Prostate gland (tissue), 2 donors: ENCODE measurements at regions not wholly inside any gene's neighbourhood (a gene's known extent, or its start where the extent isn't known, plus 50 kb on each side); places are given as distances from the start of the nearest gene placed in this dataset.

Source experiments
- DNase-seq: peaks from one replicate; pipeline ENCODE4 v3.0.0-alpha.2; 2019; ENCODE audit warnings: low spot score
- H3K27ac ChIP-seq, 2 donors: fragments of 200-600 bp; sonication (generic); 2 replicates each; pipeline ENCODE4 v1.5.1; 2017 to 2019
- H3K27me3 ChIP-seq: fragments of 200-600 bp; sonication (generic); replicated peaks from 2 replicates; pipeline ENCODE4 v1.5.1; 2019; ENCODE audit not compliant: insufficient read depth
- H3K36me3 ChIP-seq, 2 donors: fragments of 200-600 bp; sonication (generic); 1 replicate in 1 of 2; 2 replicates in 1 of 2; pipeline versions ENCODE4 v1.5.1 to v1.8.1; 2017 to 2019
- H3K4me1 ChIP-seq: fragments of 200-600 bp; sonication (generic); replicated peaks from 2 replicates; pipeline ENCODE4 v1.5.1; 2019
- H3K4me3 ChIP-seq, 2 donors: fragments of 200-600 bp; sonication (generic); 2 replicates each; pipeline ENCODE4 v1.5.1; 2017 to 2019
- H3K9me3 ChIP-seq: fragments of 200-600 bp; sonication (generic); 2 replicates; pipeline ENCODE4 v1.5.1; 2017
- CTCF ChIP-seq, 4 experiments: fragments of 200-600 bp in 2 of 4; fragments of 450-650 bp in 2 of 4; sonication (generic) in 2 of 4; IDR thresholded peaks; 1 replicate in 3 of 4; 2 replicates in 1 of 4; pipeline ENCODE4 v1.5.1; 2016 to 2019; ENCODE audit warnings: antibody characterized with exemption in 4 of 4, mild to moderate bottlenecking in 2 of 4, moderate library complexity in 2 of 4
- POLR2A ChIP-seq: fragments of 450-650 bp; IDR thresholded peaks from one replicate; pipeline ENCODE4 v1.6.1; 2016; ENCODE audit warnings: antibody characterized with exemption, mild to moderate bottlenecking
- POLR2AphosphoS5 ChIP-seq: sonication (generic); formaldehyde crosslinking; IDR thresholded peaks from one replicate; pipeline ENCODE4 v1.6.1; 2017; ENCODE audit warnings: antibody characterized with exemption
- WGBS: methylation state at CpG from one replicate; pipeline ENCODE4 v1.1.5; 2018; 5-methylcytosine and 5-hydroxymethylcytosine counted together
- intact Hi-C: fragments of 100-400 bp; cut with DNase I; formaldehyde crosslinking; loops from one replicate; pipeline ENCODE4 v1.14.2; 2022

GRCh38 chr7:84647797-84648757 lies 453.5 kb upstream of the SEMA3A start:
- Histone ChIP-seq H3K9me3 (no peaks in the 10 kb centered on the region), H3K27ac (no peak overlapping the region), H3K27me3 (no peaks in the 10 kb centered on the region), H3K4me1 (no peaks in the 10 kb centered on the region), H3K4me3 (no peak overlapping the region), H3K36me3 (no peaks in the 10 kb centered on the region)
- 85% methylated on average over 2 of the region's 2 CpGs for WGBS
- intact Hi-C loops = no loop called here
- DNase-seq = no peak
- no peak for TF ChIP-seq POLR2A
- no peak for TF ChIP-seq CTCF (IDR thresholded peaks at IDR 0.05)
- no peak for TF ChIP-seq POLR2AphosphoS5

GRCh38 chr7:84642611-84643010 lies 448.0 kb upstream of the SEMA3A start:
- intact Hi-C loops = no loop called here
- Histone ChIP-seq H3K27me3 (no peaks in the 10 kb centered on the region), H3K36me3 (no peaks in the 10 kb centered on the region), H3K9me3 (no peaks in the 10 kb centered on the region), H3K4me1 (no peaks in the 10 kb centered on the region), H3K4me3 (no peak overlapping the region), H3K27ac (no peak overlapping the region)
- no peak for DNase-seq
- WGBS = 88% methylated on average over 3 of the region's 3 CpGs
- TF ChIP-seq POLR2AphosphoS5 (no peak), CTCF (IDR thresholded peaks at IDR 0.05) (no peak), POLR2A (no peak)

GRCh38 chr7:84640637-84641036 lies 446.0 kb upstream of the SEMA3A start:
- Histone ChIP-seq H3K9me3 (no peaks in the 10 kb centered on the region), H3K4me3 (no peak overlapping the region), H3K36me3 (no peaks in the 10 kb centered on the region), H3K27ac (no peak overlapping the region), H3K27me3 (no peaks in the 10 kb centered on the region), H3K4me1 (no peaks in the 10 kb centered on the region)
- no peak for TF ChIP-seq POLR2A
- TF ChIP-seq POLR2AphosphoS5 = no peak
- no peak for TF ChIP-seq CTCF (IDR thresholded peaks at IDR 0.05)
- WGBS = 97% methylated on average over 1 of the region's 1 CpG
- intact Hi-C loops = no loop called here
- DNase-seq = no peak

- Histone ChIP-seq H3K36me3 (no peaks in the 10 kb centered on the region), H3K4me1 (no peaks in the 10 kb centered on the region), H3K27me3 (no peaks in the 10 kb centered on the region), H3K4me3 (no peak overlapping the region), H3K27ac (no peak overlapping the region), H3K9me3 (no peaks in the 10 kb centered on the region)
- intact Hi-C loops = no loop called here
- no peak for DNase-seq
- TF ChIP-seq POLR2AphosphoS5 (no peak), CTCF (IDR thresholded peaks at IDR 0.05) (no peak), POLR2A (no peak)
Observed at GRCh38 chr7:84638339-84638697, 443.7 kb upstream of the SEMA3A start.
